ENCODE measurements at regions not wholly inside any gene's neighbourhood (a gene's known extent, or its start where the extent isn't known, plus 50 kb on each side); places are given as distances from the start of the nearest gene placed in this dataset.

GRCh38 chr1:238611406-238611805, 720.7 kb upstream of the ZP4 start:
- no peak for TF ChIP-seq POLR2AphosphoS5 (IDR thresholded peaks at IDR 0.05)
- no peak for TF ChIP-seq CTCF (IDR thresholded peaks at IDR 0.05)
